ENCODE measurements at regions not wholly inside any gene's neighbourhood (a gene's known extent, or its start where the extent isn't known, plus 50 kb on each side); places are given as distances from the start of the nearest gene placed in this dataset.
"Not testable (repeated sequence)": the region's sequence is repeated elsewhere in the genome, so short reads cannot be mapped to it uniquely, and the experiment has no call there.

GRCh38 chr1:203410182-203410900 lies 59.4 kb upstream of the FMOD start:
- H3K4me3 ChIP-seq: no peak overlapping the region
- no peaks in the 10 kb centered on the region for H3K36me3 ChIP-seq
- no peaks in the 10 kb centered on the region for H3K27me3 ChIP-seq (replicated peaks; ENCODE audit: insufficient read depth)
- no peak for ATAC-seq (ENCODE audit: insufficient number of reproducible peaks, low FRiP score, low read depth)
- peak overlapping the region; percentile 91 to 93 for H3K27ac ChIP-seq
- H3K4me1 ChIP-seq (ENCODE audit: control insufficient read depth in 1 of 2, low read depth in 2 of 2): peaks cover 43 to 61% of the 10 kb centered on the region in 2 donors
- no peak for DNase-seq (ENCODE audit: low spot score)
- TF ChIP-seq CTCF (IDR thresholded peaks at IDR 0.05): no peak
- H3K9me3 ChIP-seq: no peaks in the 10 kb centered on the region

- not testable (repeated sequence) for H3K9me3 ChIP-seq; ATAC-seq (ENCODE audit: insufficient number of reproducible peaks, low FRiP score, low read depth); H3K4me3 ChIP-seq; H3K27ac ChIP-seq; H3K36me3 ChIP-seq; H3K27me3 ChIP-seq (replicated peaks; ENCODE audit: insufficient read depth); DNase-seq (ENCODE audit: low spot score)
- H3K4me1 ChIP-seq (ENCODE audit: control insufficient read depth in 1 of 2, low read depth in 2 of 2): peaks cover 35 to 50% of the 10 kb centered on the region in 2 donors
These were observed 60.5 kb upstream of the FMOD start for GRCh38 chr1:203411431-203411830.

- no peak for ATAC-seq (ENCODE audit: insufficient number of reproducible peaks, low FRiP score, low read depth)
- Histone ChIP-seq H3K9me3 (no peaks in the 10 kb centered on the region), H3K36me3 (no peaks in the 10 kb centered on the region), H3K4me3 (no peak overlapping the region), H3K4me1 (ENCODE audit: control insufficient read depth in 1 of 2, low read depth in 2 of 2) (no peaks in the 10 kb centered on the region), H3K27ac (no peak overlapping the region), H3K27me3 (replicated peaks; ENCODE audit: insufficient read depth) (no peaks in the 10 kb centered on the region)
- no peak for DNase-seq (ENCODE audit: low spot score)
- no peak for TF ChIP-seq CTCF (IDR thresholded peaks at IDR 0.05)
These were observed 56.0 kb upstream of the PRELP start for GRCh38 chr1:203419558-203419957.

GRCh38 chr1:203420263-203420662 lies 55.3 kb upstream of the PRELP start:
- no peak overlapping the region for H3K4me3 ChIP-seq
- no peaks in the 10 kb centered on the region for H3K27me3 ChIP-seq (replicated peaks; ENCODE audit: insufficient read depth)
- no peak for ATAC-seq (ENCODE audit: insufficient number of reproducible peaks, low FRiP score, low read depth)
- H3K27ac ChIP-seq: no peak overlapping the region
- no peaks in the 10 kb centered on the region for H3K4me1 ChIP-seq (ENCODE audit: control insufficient read depth in 1 of 2, low read depth in 2 of 2)
- no peak for TF ChIP-seq CTCF (IDR thresholded peaks at IDR 0.05)
- no peaks in the 10 kb centered on the region for H3K9me3 ChIP-seq
- DNase-seq (ENCODE audit: low spot score): no peak
- no peaks in the 10 kb centered on the region for H3K36me3 ChIP-seq

- no peaks in the 10 kb centered on the region for H3K36me3 ChIP-seq
- DNase-seq (ENCODE audit: low spot score): no peak
- no peak for TF ChIP-seq CTCF (IDR thresholded peaks at IDR 0.05)
- H3K9me3 ChIP-seq: no peaks in the 10 kb centered on the region
- no peaks in the 10 kb centered on the region for H3K27me3 ChIP-seq (replicated peaks; ENCODE audit: insufficient read depth)
- H3K4me1 ChIP-seq (ENCODE audit: control insufficient read depth in 1 of 2, low read depth in 2 of 2): no peaks in the 10 kb centered on the region
- no peak overlapping the region for H3K4me3 ChIP-seq
- H3K27ac ChIP-seq: no peak overlapping the region
- ATAC-seq (ENCODE audit: insufficient number of reproducible peaks, low FRiP score, low read depth): no peak
These were observed 54.4 kb upstream of the PRELP start for GRCh38 chr1:203421246-203421645.

GRCh38 chr1:203422116-203422515 lies 53.5 kb upstream of the PRELP start:
- ATAC-seq (ENCODE audit: insufficient number of reproducible peaks, low FRiP score, low read depth) (no peak), DNase-seq (ENCODE audit: low spot score) (no peak)
- Histone ChIP-seq H3K9me3 (no peaks in the 10 kb centered on the region), H3K27ac (no peak overlapping the region), H3K27me3 (replicated peaks; ENCODE audit: insufficient read depth) (no peaks in the 10 kb centered on the region), H3K4me1 (ENCODE audit: control insufficient read depth in 1 of 2, low read depth in 2 of 2) (no peaks in the 10 kb centered on the region), H3K36me3 (no peaks in the 10 kb centered on the region), H3K4me3 (no peak overlapping the region)
- TF ChIP-seq CTCF (IDR thresholded peaks at IDR 0.05): no peak

Measured in thoracic aorta (tissue), 2 donors.